PC-9 (cell line): ENCODE measurements at regions not wholly inside any gene's neighbourhood (a gene's known extent, or its start where the extent isn't known, plus 50 kb on each side); places are given as distances from the start of the nearest gene placed in this dataset.

Source experiments
- CTCF ChIP-seq: fragments of 200-600 bp; sonication (generic); conservative IDR thresholded peaks from 2 replicates; pipeline ENCODE4 v1.6.1; 2017; ENCODE audit warnings: mixed run types, antibody characterized with exemption, mild to moderate bottlenecking, moderate library complexity
- EZH2 ChIP-seq: fragments of 200-600 bp; sonication (generic); IDR thresholded peaks from 2 replicates; pipeline ENCODE4 v1.8.0; 2017; ENCODE audit warnings: antibody characterized with exemption, low read depth

- TF ChIP-seq CTCF = no peak
- TF ChIP-seq EZH2 = no peak
These were observed 198.9 kb upstream of the SLC27A6 start for GRCh38 chr5:128766406-128766805.
